ENCODE measurements at regions not wholly inside any gene's neighbourhood (a gene's known extent, or its start where the extent isn't known, plus 50 kb on each side); places are given as distances from the start of the nearest gene placed in this dataset.

GRCh38 chr6:40877362-40877761 is 161.7 kb downstream of the UNC5CL start (continued):
- TF ChIP-seq ZBTB49 (CRISPR knock-in tag; IDR thresholded peaks at IDR 0.05; ENCODE audit: borderline replicate concordance) (no peak), PTTG1 (tag; IDR thresholded peaks at IDR 0.05; ENCODE audit: low read depth) (no peak), SMARCE1 (IDR thresholded peaks at IDR 0.05) (no peak), KLF10 (CRISPR knock-in tag; IDR thresholded peaks at IDR 0.05) (no peak)

- Histone ChIP-seq H3K9me3 (replicated peaks; ENCODE audit: control insufficient read depth, insufficient read depth, low read depth, low read length) (no peaks in the 10 kb centered on the region), H3K4me3 (no peak overlapping the region), H2AFZ (ENCODE audit: low read depth, low read length) (no peak overlapping the region), H3K79me2 (ENCODE audit: control insufficient read depth, insufficient read depth, low read length) (no peaks in the 10 kb centered on the region), H4K20me1 (replicated peaks; ENCODE audit: control insufficient read depth, insufficient read depth, low read length) (0 out of 2 replicates have a peak, but pooled peaks cover 4% of the 10 kb centered on the region), H3K27me3 (ENCODE audit: control insufficient read depth in 2 of 2, insufficient read depth in 2 of 2, low read length in 2 of 2) (peaks cover 3 to 4% of the 10 kb centered on the region in 2 experiments; a peak in 3 of 5 replicates), H3K9ac (ENCODE audit: insufficient read depth in 1 of 2, low read depth in 2 of 2, low read length in 2 of 2) (no peak overlapping the region), H3K4me1 (replicated peaks in 1 of 2; ENCODE audit: control insufficient read depth in 2 of 2, insufficient read depth in 2 of 2, low read length in 2 of 2) (no peaks in the 10 kb centered on the region), H3K36me3 (ENCODE audit: control insufficient read depth, insufficient read depth, low read length) (no peaks in the 10 kb centered on the region), H3K9me1 (ENCODE audit: control insufficient read depth, insufficient read depth, low read length) (no peaks in the 10 kb centered on the region), H3K27ac (ENCODE audit: extremely low read depth, low read depth, low read length) (no peak overlapping the region), H3K4me2 (ENCODE audit: insufficient read depth, low read length) (no peak overlapping the region)
- FAIRE-seq (no peak), ATAC-seq (no peak), DNase-seq (ENCODE audit: extremely low read depth in 1 of 4, low spot score in 3 of 4) (no peak)
- intact Hi-C loops (cut with micrococcal nuclease) (no loop called here), in situ Hi-C loops (cut with MboI) (no loop called here)
- TF ChIP-seq ZBTB49 (CRISPR knock-in tag; IDR thresholded peaks at IDR 0.05; ENCODE audit: borderline replicate concordance) (no peak), ZBTB17 (CRISPR knock-in tag; IDR thresholded peaks at IDR 0.05) (no peak), EZH2 (IDR thresholded peaks at IDR 0.05; ENCODE audit: borderline replicate concordance, low read depth, low read length) (no peak), ZNF512 (tag; IDR thresholded peaks at IDR 0.05) (peak; percentile 81)
- 0% methylated on average over 2 of the region's 2 CpGs for WGBS (ENCODE audit: insufficient coverage, low coverage, missing lambda C conversion rate)
- CTCF ChIA-PET (ENCODE audit: low intra/inter-chr PET ratio), result no interaction called here
- no TSS peak for BruUV-seq (replicated peaks)
- POLR2A ChIA-PET, result no interaction called here
Measured at GRCh38 chr6:40876336-40876735, 162.7 kb downstream of the UNC5CL start.
